ENCODE measurements at regions not wholly inside any gene's neighbourhood (a gene's known extent, or its start where the extent isn't known, plus 50 kb on each side); places are given as distances from the start of the nearest gene placed in this dataset.
"Not testable (repeated sequence)": the region's sequence is repeated elsewhere in the genome, so short reads cannot be mapped to it uniquely, and the experiment has no call there.

GRCh38 chr3:140870351-140870750 lies 71.3 kb upstream of the SLC25A36 start:
- DNase-seq (ENCODE audit: low read depth in 2 of 2): no peak

GRCh38 chr3:140871022-140871421 lies 70.6 kb upstream of the SLC25A36 start:
- DNase-seq (ENCODE audit: low read depth in 2 of 2): no peak

- DNase-seq (ENCODE audit: low read depth in 2 of 2): not testable (repeated sequence)
Measured at GRCh38 chr3:140872165-140872564, 69.5 kb upstream of the SLC25A36 start.

GRCh38 chr3:140883428-140884040 lies 58.1 kb upstream of the SLC25A36 start:
- no peak for DNase-seq (ENCODE audit: low read depth in 2 of 2)

GRCh38 chr3:140885697-140886096 lies 55.9 kb upstream of the SLC25A36 start:
- not testable (repeated sequence) for DNase-seq (ENCODE audit: low read depth in 2 of 2)

All from stimulated activated CD4-positive, alpha-beta T cell treated with anti-CD3 and anti-CD28 coated beads, Interleukin-1b, Interleukin-23, amount 100 ng/mL, for 4 hours (primary cell).